GM12878 (cell line): ENCODE measurements at regions not wholly inside any gene's neighbourhood (a gene's known extent, or its start where the extent isn't known, plus 50 kb on each side); places are given as distances from the start of the nearest gene placed in this dataset.

Experiments
- ATAC-seq: fragments of 200-7000 bp; cut with Tn5 transposase; 3 replicates; pipeline ENCODE4 v1.9.1; 2020; ENCODE audit warnings: mild to moderate bottlenecking, moderate library complexity
- BruUV-seq: library from RNA; stranded (reverse); fragments of 400-500 nt; replicated peaks from 2 replicates; lab custom pipeline; 2021; lab: Mats Ljungman, UMichigan
- CTCF ChIA-PET: fragments of 300-600 bp; sonication (Branson Sonifier 250); formaldehyde crosslinking; extraction: SDS; loops from one replicate; lab custom pipeline; 2021; ENCODE audit warnings: inconsistent platforms; lab: Yijun Ruan, JAX
- POLR2A ChIA-PET: fragments of 350-600 bp; formaldehyde crosslinking; extraction: SDS; loops from one replicate; lab custom pipeline; 2021; ENCODE audit warnings: inconsistent platforms; lab: Charles Lee
- RAD21 ChIA-PET: fragments of 300-600 bp; sonication (Branson Sonifier 250); formaldehyde crosslinking; loops from one replicate; lab custom pipeline; 2023; ENCODE audit warnings: antibody characterized with exemption; ENCODE audit not compliant: unreplicated experiment; lab: Charles Lee
- SMC1A ChIA-PET: fragments of 300-600 bp; sonication (Branson Sonifier 250); formaldehyde crosslinking; loops from one replicate; lab custom pipeline; 2023; ENCODE audit not compliant: unreplicated experiment, uncharacterized antibody; lab: Charles Lee
- DNase-seq: peaks from one replicate; pipeline ENCODE4 v3.0.0-alpha.2; 2011; ENCODE audit warnings: low read depth, low spot score
- FAIRE-seq: peaks from 3 replicates; lab custom pipeline; 2011; peaks lifted over from hg19 to GRCh38; lab: Jason Lieb, UNC
- H2AFZ ChIP-seq: 2 replicates; pipeline ENCODE4 v1.6.0; 2011; ENCODE audit warnings: low read depth, low read length, control low read depth; ENCODE audit not compliant: control insufficient read depth
- H3K27ac ChIP-seq: 2 replicates; pipeline ENCODE4 v1.5.1; 2011; ENCODE audit warnings: control low read depth; ENCODE audit not compliant: control insufficient read depth, insufficient read depth
- H3K27me3 ChIP-seq, 2 experiments: replicated peaks in 1 of 2; 2 replicates each; pipeline versions ENCODE4 v1.6.0 to v1.6.1; 2011; ENCODE audit warnings: low read length in 1 of 2; ENCODE audit not compliant: control insufficient read depth in 2 of 2, insufficient read depth in 2 of 2
- H3K36me3 ChIP-seq, 2 experiments: 2 replicates each; pipeline ENCODE4 v1.5.1; 2011; ENCODE audit warnings: low read length in 1 of 2; ENCODE audit not compliant: control insufficient read depth in 2 of 2, insufficient read depth in 2 of 2
- H3K4me1 ChIP-seq: 2 replicates; pipeline ENCODE4 v1.6.1; 2011; ENCODE audit warnings: mild to moderate bottlenecking, low read length, moderate library complexity, mixed read lengths; ENCODE audit not compliant: control insufficient read depth, insufficient read depth
- H3K4me2 ChIP-seq: 2 replicates; pipeline ENCODE4 v1.6.0; 2011; ENCODE audit warnings: control low read depth; ENCODE audit not compliant: control insufficient read depth, insufficient read depth
- H3K4me3 ChIP-seq: fragments of 200-600 bp; sonication (generic); 2 replicates; pipeline ENCODE4 v1.5.1; 2016
- H3K79me2 ChIP-seq: 2 replicates; pipeline ENCODE4 v1.6.0; 2011; ENCODE audit warnings: low read length; ENCODE audit not compliant: control insufficient read depth, insufficient read depth
- H3K9ac ChIP-seq: 2 replicates; pipeline ENCODE4 v1.8.0; 2011; ENCODE audit warnings: low read length, control low read depth, mixed read lengths; ENCODE audit not compliant: control insufficient read depth, insufficient read depth
- H3K9me3 ChIP-seq: replicated peaks from 3 replicates; pipeline ENCODE4 v1.5.1; 2011; ENCODE audit warnings: mild to moderate bottlenecking, low read length; ENCODE audit not compliant: control insufficient read depth, insufficient read depth
- H4K20me1 ChIP-seq: 2 replicates; pipeline ENCODE4 v1.6.0; 2011; ENCODE audit not compliant: control insufficient read depth, insufficient read depth
- BACH1 ChIP-seq: fragments of 450-650 bp; IDR thresholded peaks from 2 replicates; pipeline ENCODE4 v1.6.1; 2017; ENCODE audit warnings: mild to moderate bottlenecking, borderline replicate concordance
- DPF2 ChIP-seq: fragments of 450-650 bp; IDR thresholded peaks from 2 replicates; pipeline ENCODE4 v1.6.1; 2017; ENCODE audit warnings: mild to moderate bottlenecking
- NFYA ChIP-seq: IDR thresholded peaks from 2 replicates; pipeline ENCODE4 v1.6.1; 2011; ENCODE audit warnings: low read depth, mild to moderate bottlenecking, low read length, improper control_type of control experiment, borderline replicate concordance
- NKRF ChIP-seq: fragments of 450-650 bp; conservative IDR thresholded peaks from 2 replicates; pipeline ENCODE4 v1.6.1; 2017; ENCODE audit warnings: mild to moderate bottlenecking, moderate library complexity
- ZBED1 ChIP-seq: IDR thresholded peaks from 2 replicates; pipeline ENCODE4 v1.6.1; 2016; ENCODE audit warnings: borderline replicate concordance
- ZNF592 ChIP-seq: fragments of 450-650 bp; IDR thresholded peaks from 2 replicates; pipeline ENCODE4 v1.6.1; 2017; ENCODE audit warnings: mild to moderate bottlenecking, moderate library complexity
- WGBS: methylation state at CpG from one replicate; pipeline ENCODE4 v1.1.6; 2016; ENCODE audit warnings: low lambda C conversion rate; ENCODE audit not compliant: insufficient replicate concordance, insufficient coverage; ENCODE audit errors: missing lambda C conversion rate; 5-methylcytosine and 5-hydroxymethylcytosine counted together
- in situ Hi-C: fragments of 300-500 bp; cut with MboI; formaldehyde crosslinking; loops from 9 replicates; pipeline ENCODE4 v1.14.3; 2018; ENCODE audit warnings: mixed read lengths
- intact Hi-C: fragments of 100-400 bp; cut with micrococcal nuclease; formaldehyde crosslinking; loops from one replicate; pipeline ENCODE4 v1.14.2; 2022; ENCODE audit not compliant: unreplicated experiment

DNA sequence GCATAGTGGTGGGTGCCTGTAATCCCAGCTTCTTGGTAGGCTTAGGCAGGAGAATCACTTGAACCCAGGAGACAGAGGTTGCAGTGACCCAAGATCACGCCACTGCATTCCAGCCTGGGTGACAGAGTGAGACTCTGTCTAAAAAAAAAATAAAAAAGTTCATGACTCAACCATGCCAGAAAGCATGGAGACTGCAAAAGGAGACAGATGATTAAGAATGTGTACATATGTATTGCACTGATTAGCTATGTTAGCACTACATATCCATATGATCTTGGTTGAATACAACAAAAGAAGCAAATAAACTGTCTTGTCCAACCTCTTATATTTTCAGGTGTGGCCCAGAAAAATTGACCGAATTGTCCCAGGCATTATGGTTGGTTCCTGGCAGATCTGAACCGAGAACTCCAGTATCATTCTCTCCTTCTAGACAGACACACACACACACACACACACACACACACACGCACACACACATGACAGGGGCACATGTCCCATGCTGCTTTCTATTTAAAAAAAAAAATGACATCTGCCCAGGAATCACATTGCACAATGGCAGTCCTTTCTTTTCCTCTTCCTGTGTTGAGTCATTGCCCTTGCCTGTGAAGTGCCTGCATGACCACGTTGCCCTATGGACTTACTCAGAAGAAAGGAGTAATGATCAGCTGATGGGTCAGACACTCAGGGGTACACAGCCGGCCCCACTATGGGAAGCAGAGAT is 65.6 kb downstream of the MYCN start (continued):
- TF ChIP-seq NKRF (no peak), BACH1 (no peak), NFYA (no peak)

DNA sequence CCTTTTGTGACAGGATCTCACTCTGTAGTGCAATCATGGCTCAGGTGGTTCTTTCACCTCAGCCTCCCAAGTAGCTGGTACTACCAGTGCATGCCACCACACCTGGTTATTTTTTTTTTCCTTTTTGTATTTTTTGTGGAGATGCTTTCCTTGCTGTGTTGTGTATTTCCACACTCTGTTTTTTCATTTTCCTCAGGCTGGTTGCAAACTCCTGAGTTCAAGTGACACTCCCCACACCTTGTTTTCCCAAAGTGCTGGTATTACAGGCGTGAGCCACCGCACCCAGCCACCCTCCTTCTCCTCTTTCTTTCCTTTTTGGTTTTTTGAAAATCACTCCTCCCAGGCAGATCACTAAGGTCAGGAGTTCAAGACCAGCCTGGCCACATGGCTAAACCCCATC is 65.0 kb downstream of the MYCN start:
- Histone ChIP-seq H3K9me3 (no peaks in the 10 kb centered on the region), H3K9ac (no peak overlapping the region), H3K79me2 (no peaks in the 10 kb centered on the region), H3K27me3 (peaks cover 0 to 7% of the 10 kb centered on the region in 2 experiments; a peak in 2 of 4 replicates), H3K27ac (no peak overlapping the region), H3K36me3 (no peaks in the 10 kb centered on the region), H3K4me2 (no peak overlapping the region), H3K4me3 (no peak overlapping the region), H2AFZ (no peak overlapping the region), H3K4me1 (no peaks in the 10 kb centered on the region), H4K20me1 (no peaks in the 10 kb centered on the region)
- ChIA-PET RAD21 (no interaction called here), POLR2A (no interaction called here), SMC1A (no interaction called here), CTCF (no interaction called here)
- in situ Hi-C loops = no loop called here
- ATAC-seq = no peak
- no peak for TF ChIP-seq ZNF592
- no peak for TF ChIP-seq DPF2
- TF ChIP-seq ZBED1 = no peak
- 21% methylated on average over 2 of the region's 2 CpGs for WGBS
- intact Hi-C loops = no loop called here
- DNase-seq = no peak
- BruUV-seq = no TSS peak
- FAIRE-seq = no peak
